CD8-positive, alpha-beta memory T cell (primary cell): ENCODE measurements at regions not wholly inside any gene's neighbourhood (a gene's known extent, or its start where the extent isn't known, plus 50 kb on each side); places are given as distances from the start of the nearest gene placed in this dataset.

Experiments
- CTCF ChIA-PET: fragments of 350-600 bp; sonication (Branson Sonifier 250); formaldehyde crosslinking; loops from one replicate; lab custom pipeline; 2021; ENCODE audit warnings: antibody characterized with exemption; lab: Charles Lee
- POLR2A ChIA-PET: fragments of 350-600 bp; sonication (Branson Sonifier 250); formaldehyde crosslinking; loops from one replicate; lab custom pipeline; 2021; ENCODE audit warnings: antibody characterized with exemption; lab: Charles Lee
- DNase-seq, 5 donors: peaks; one replicate each; pipeline versions ENCODE4 v3.0.0 to v3.0.0-alpha.2; 2020 to 2022; ENCODE audit warnings: mixed read lengths in 1 of 5
- H3K27ac ChIP-seq: one replicate; pipeline ENCODE4 v1.7.0; 2013; ENCODE audit warnings: low read depth, mild to moderate bottlenecking, low read length, moderate library complexity
- H3K27me3 ChIP-seq: 2 replicates; pipeline ENCODE4 v1.7.0; 2013; ENCODE audit warnings: low read length, mild to moderate bottlenecking; ENCODE audit not compliant: insufficient read depth, poor library complexity, severe bottlenecking
- H3K36me3 ChIP-seq: 2 replicates; pipeline ENCODE4 v1.7.0; 2013; ENCODE audit warnings: mild to moderate bottlenecking, low read length, moderate library complexity; ENCODE audit not compliant: insufficient read depth
- H3K4me1 ChIP-seq: 2 replicates; pipeline ENCODE4 v1.7.0; 2013; ENCODE audit warnings: mild to moderate bottlenecking, low read length, moderate library complexity; ENCODE audit not compliant: insufficient read depth
- H3K4me3 ChIP-seq: 2 replicates; pipeline ENCODE4 v1.7.0; 2013; ENCODE audit warnings: mild to moderate bottlenecking, low read length
- H3K9me3 ChIP-seq: 2 replicates; pipeline ENCODE4 v1.7.0; 2013; ENCODE audit warnings: mild to moderate bottlenecking, low read length
- H3K27ac Mint-ChIP-seq, 8 donors: one replicate each; pipeline ENCODE4 v1.8.0; 2020 to 2021; ENCODE audit warnings: mixed read lengths in 8 of 8, mild to moderate bottlenecking in 6 of 8, inconsistent platforms in 3 of 8, moderate library complexity in 3 of 8
- H3K27me3 Mint-ChIP-seq, 2 donors: one replicate each; pipeline ENCODE4 v1.8.0; 2020 to 2021; ENCODE audit warnings: mixed read lengths in 2 of 2, mild to moderate bottlenecking in 1 of 2, moderate library complexity in 1 of 2
- H3K36me3 Mint-ChIP-seq, 3 donors: one replicate each; pipeline ENCODE4 v1.8.0; 2020 to 2021; ENCODE audit warnings: mixed read lengths in 3 of 3, inconsistent platforms in 1 of 3, mild to moderate bottlenecking in 1 of 3
- H3K4me1 Mint-ChIP-seq, 3 donors: one replicate each; pipeline ENCODE4 v1.8.0; 2020 to 2021; ENCODE audit warnings: mixed read lengths in 3 of 3, inconsistent platforms in 1 of 3, mild to moderate bottlenecking in 1 of 3
- H3K4me3 Mint-ChIP-seq, 7 donors: one replicate each; pipeline ENCODE4 v1.8.0; 2020 to 2021; ENCODE audit warnings: mixed read lengths in 7 of 7, mild to moderate bottlenecking in 6 of 7, moderate library complexity in 4 of 7, inconsistent platforms in 2 of 7
- H3K9me3 Mint-ChIP-seq, 5 donors: one replicate each; pipeline ENCODE4 v1.8.0; 2020 to 2022; ENCODE audit warnings: mixed read lengths in 5 of 5, mild to moderate bottlenecking in 3 of 5, moderate library complexity in 2 of 5, inconsistent platforms in 1 of 5

- Histone ChIP-seq H3K4me1 (no peaks in the 10 kb centered on the region), H3K27me3 (no peaks in the 10 kb centered on the region), H3K9me3 (no peaks in the 10 kb centered on the region), H3K36me3 (no peaks in the 10 kb centered on the region), H3K27ac (no peak overlapping the region), H3K4me3 (no peak overlapping the region)
- DNase-seq, result no peak
- ChIA-PET POLR2A (no interaction called here), CTCF (no interaction called here)
- H3K4me1 Mint-ChIP-seq, result no peaks in the 10 kb centered on the region
- H3K27me3 Mint-ChIP-seq, result peaks cover 0 to 2% of the 10 kb centered on the region in 2 donors
- no peak overlapping the region for H3K4me3 Mint-ChIP-seq
- H3K9me3 Mint-ChIP-seq, result peaks cover 0 to 3% (median 0%) of the 10 kb centered on the region in 5 donors
- no peak overlapping the region for H3K27ac Mint-ChIP-seq
- H3K36me3 Mint-ChIP-seq, result no peaks in the 10 kb centered on the region
Observed at GRCh38 chr2:146633159-146633558, 1211.7 kb upstream of the ACVR2A start.

DNA sequence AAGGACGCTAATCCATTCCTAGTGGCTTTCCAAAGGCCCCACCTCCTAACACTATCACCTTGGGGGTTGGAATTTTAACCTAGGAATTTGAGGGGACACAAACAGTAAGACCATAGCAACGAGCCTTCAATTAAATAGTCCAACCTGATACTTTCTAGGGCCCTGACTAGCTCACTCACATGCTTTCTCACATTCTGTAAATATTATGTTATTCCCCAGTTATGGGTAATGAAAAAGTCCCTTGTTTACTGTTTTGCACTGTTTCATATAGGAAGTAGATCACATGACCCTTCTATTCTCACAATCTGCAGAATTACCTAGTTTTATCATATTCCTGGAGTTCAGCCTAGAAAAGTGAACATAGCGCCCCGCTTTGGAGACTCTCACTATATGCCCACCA, 1212.1 kb upstream of the ACVR2A start:
- Mint-ChIP-seq H3K27ac (no peak overlapping the region), H3K4me1 (no peaks in the 10 kb centered on the region), H3K4me3 (no peak overlapping the region), H3K9me3 (peaks cover 0 to 3% (median 0%) of the 10 kb centered on the region in 5 donors), H3K27me3 (peaks cover 0 to 2% of the 10 kb centered on the region in 2 donors), H3K36me3 (no peaks in the 10 kb centered on the region)
- ChIA-PET POLR2A (no interaction called here), CTCF (no interaction called here)
- Histone ChIP-seq H3K4me3 (no peak overlapping the region), H3K4me1 (no peaks in the 10 kb centered on the region), H3K27me3 (no peaks in the 10 kb centered on the region), H3K27ac (no peak overlapping the region), H3K9me3 (no peaks in the 10 kb centered on the region), H3K36me3 (no peaks in the 10 kb centered on the region)
- no peak for DNase-seq

DNA sequence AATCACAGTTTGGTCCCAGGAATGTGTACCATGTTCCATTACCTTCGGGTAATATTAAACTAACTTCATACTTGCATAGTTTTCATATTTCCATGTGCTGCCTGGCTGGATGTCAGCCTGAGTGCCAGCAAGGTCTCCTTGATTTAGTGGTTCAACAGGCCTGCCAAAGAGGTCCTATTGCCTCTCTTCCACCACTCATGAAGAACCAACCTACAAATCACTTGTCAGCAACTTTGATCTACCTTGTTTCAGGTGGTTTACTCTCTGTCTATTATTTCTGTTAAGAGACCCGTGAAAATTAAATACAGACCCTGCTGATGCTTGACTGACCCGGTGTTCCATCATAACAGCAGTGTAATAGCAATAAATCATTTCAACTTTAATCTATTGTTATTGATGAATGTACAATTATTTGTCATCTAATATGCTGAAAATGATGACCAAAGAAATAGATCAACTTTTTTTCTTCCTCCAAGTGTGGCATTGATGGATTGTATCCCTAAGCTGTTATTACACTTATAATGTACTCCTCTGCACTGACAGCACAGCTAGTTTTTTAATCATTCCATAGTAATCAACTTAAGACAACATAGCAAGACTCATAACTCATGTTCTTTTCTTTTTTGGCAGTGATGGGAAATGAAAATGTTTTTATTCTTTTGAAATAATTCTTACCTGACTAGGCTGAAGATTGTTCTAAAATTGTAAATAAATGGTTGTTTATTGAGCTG, 1220.2 kb upstream of the ACVR2A start:
- no peak for DNase-seq
- no peaks in the 10 kb centered on the region for H3K9me3 ChIP-seq
- H3K9me3 Mint-ChIP-seq, result peaks cover 0 to 19% (median 2%) of the 10 kb centered on the region in 5 donors
- H3K27me3 ChIP-seq, result no peaks in the 10 kb centered on the region
- ChIA-PET POLR2A (no interaction called here), CTCF (no interaction called here)
- H3K4me1 Mint-ChIP-seq, result no peaks in the 10 kb centered on the region
- no peaks in the 10 kb centered on the region for H3K27me3 Mint-ChIP-seq
- H3K36me3 ChIP-seq, result no peaks in the 10 kb centered on the region
- no peaks in the 10 kb centered on the region for H3K36me3 Mint-ChIP-seq
- H3K4me1 ChIP-seq, result no peaks in the 10 kb centered on the region
- no peak overlapping the region for H3K27ac Mint-ChIP-seq
- H3K4me3 ChIP-seq, result no peak overlapping the region
- H3K27ac ChIP-seq, result no peak overlapping the region
- H3K4me3 Mint-ChIP-seq, result no peak overlapping the region

DNA sequence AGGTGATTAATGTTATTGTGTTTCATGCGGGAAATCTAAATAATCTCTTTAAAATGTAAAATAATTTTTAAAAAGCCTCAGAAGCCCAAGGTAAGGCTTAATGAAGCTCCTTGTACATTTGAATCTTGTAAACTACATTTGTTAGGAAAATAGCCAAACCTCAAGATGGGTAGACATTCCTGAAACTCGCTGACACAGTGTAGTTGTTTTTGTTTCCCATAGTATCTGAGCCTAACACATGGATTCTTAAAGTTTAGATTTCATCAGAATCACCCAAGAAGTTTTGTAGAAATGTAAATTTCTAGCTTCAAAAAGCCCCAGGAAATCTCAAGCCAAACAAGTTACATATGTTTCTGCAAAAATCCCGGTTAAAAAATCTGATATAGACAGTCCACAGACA, 1221.1 kb upstream of the ACVR2A start:
- DNase-seq, result no peak
- Histone ChIP-seq H3K36me3 (no peaks in the 10 kb centered on the region), H3K27me3 (no peaks in the 10 kb centered on the region), H3K9me3 (no peaks in the 10 kb centered on the region), H3K4me3 (no peak overlapping the region), H3K4me1 (no peaks in the 10 kb centered on the region), H3K27ac (no peak overlapping the region)
- ChIA-PET CTCF (no interaction called here), POLR2A (no interaction called here)
- H3K9me3 Mint-ChIP-seq, result peaks cover 0 to 19% (median 6%) of the 10 kb centered on the region in 5 donors
- no peak overlapping the region for H3K27ac Mint-ChIP-seq
- H3K4me3 Mint-ChIP-seq, result no peak overlapping the region
- H3K36me3 Mint-ChIP-seq, result no peaks in the 10 kb centered on the region
- H3K4me1 Mint-ChIP-seq, result no peaks in the 10 kb centered on the region
- H3K27me3 Mint-ChIP-seq, result no peaks in the 10 kb centered on the region

DNA sequence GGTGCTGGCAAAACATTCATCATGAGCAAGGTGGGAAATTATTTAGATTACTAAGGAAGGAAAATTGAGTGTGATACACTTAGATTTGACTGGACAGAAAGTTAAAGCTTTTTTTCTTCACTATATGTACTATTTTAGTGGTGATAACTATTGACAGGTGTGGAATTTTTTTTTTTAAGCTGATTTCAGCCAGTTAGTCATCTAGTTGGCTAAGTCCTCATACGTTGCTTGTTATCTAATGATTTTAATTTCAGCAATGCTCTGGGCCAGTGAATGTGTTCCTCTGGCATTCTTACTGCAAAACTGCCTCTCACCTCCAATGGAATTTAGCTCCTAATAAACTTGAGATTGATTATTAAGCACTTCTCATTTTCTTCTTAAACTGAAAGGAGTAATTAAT, 1223.2 kb upstream of the ACVR2A start:
- no peaks in the 10 kb centered on the region for H3K27me3 ChIP-seq
- no peak overlapping the region for H3K4me3 ChIP-seq
- H3K4me3 Mint-ChIP-seq, result no peak overlapping the region
- H3K4me1 ChIP-seq, result no peaks in the 10 kb centered on the region
- no peaks in the 10 kb centered on the region for H3K36me3 Mint-ChIP-seq
- H3K36me3 ChIP-seq, result no peaks in the 10 kb centered on the region
- peaks cover 5 to 19% (median 12%) of the 10 kb centered on the region in 5 donors for H3K9me3 Mint-ChIP-seq
- H3K27ac Mint-ChIP-seq, result no peak overlapping the region
- ChIA-PET CTCF (no interaction called here), POLR2A (no interaction called here)
- H3K27me3 Mint-ChIP-seq, result no peaks in the 10 kb centered on the region
- no peaks in the 10 kb centered on the region for H3K9me3 ChIP-seq
- DNase-seq, result no peak
- no peak overlapping the region for H3K27ac ChIP-seq
- no peaks in the 10 kb centered on the region for H3K4me1 Mint-ChIP-seq

- POLR2A ChIA-PET, result no interaction called here
- no peak overlapping the region for H3K27ac Mint-ChIP-seq
- H3K9me3 Mint-ChIP-seq, result peaks cover 9 to 18% (median 15%) of the 10 kb centered on the region in 5 donors
Observed at GRCh38 chr2:146615778-146616177, 1229.1 kb upstream of the ACVR2A start.

DNA sequence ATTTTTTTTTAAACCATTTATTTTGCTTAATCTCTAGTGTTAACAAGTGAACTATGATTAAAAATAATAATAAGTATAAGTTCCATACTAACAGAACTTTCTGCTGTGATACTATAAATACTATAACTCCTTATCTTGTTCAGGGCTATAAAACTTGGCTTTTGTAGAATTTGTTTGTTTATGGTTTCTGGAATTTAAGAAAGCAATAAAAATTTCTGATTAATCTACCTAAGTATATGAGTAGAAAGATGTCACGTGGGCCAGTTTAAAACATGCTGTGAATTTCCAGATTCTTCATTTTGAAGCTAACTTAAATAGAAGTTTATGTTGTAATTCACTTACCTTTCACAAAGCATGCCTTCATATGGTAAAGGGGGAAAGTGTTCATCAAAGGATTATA, 1236.3 kb upstream of the ACVR2A start:
- Mint-ChIP-seq H3K9me3 (peaks cover 0 to 9% (median 3%) of the 10 kb centered on the region in 5 donors), H3K36me3 (no peaks in the 10 kb centered on the region), H3K4me3 (no peak overlapping the region), H3K27me3 (no peaks in the 10 kb centered on the region), H3K27ac (no peak overlapping the region), H3K4me1 (no peaks in the 10 kb centered on the region)
- POLR2A ChIA-PET, result no interaction called here
- Histone ChIP-seq H3K4me3 (no peak overlapping the region), H3K4me1 (no peaks in the 10 kb centered on the region), H3K36me3 (no peaks in the 10 kb centered on the region), H3K27me3 (no peaks in the 10 kb centered on the region), H3K9me3 (no peaks in the 10 kb centered on the region), H3K27ac (no peak overlapping the region)
- DNase-seq, result no peak
- CTCF ChIA-PET, result no interaction called here

More at GRCh38 chr2:146615778-146616177, 1229.1 kb upstream of the ACVR2A start:
- Histone ChIP-seq H3K27me3 (no peaks in the 10 kb centered on the region), H3K4me1 (no peaks in the 10 kb centered on the region), H3K9me3 (no peaks in the 10 kb centered on the region), H3K4me3 (no peak overlapping the region), H3K36me3 (no peaks in the 10 kb centered on the region), H3K27ac (no peak overlapping the region)
- Mint-ChIP-seq H3K36me3 (no peaks in the 10 kb centered on the region), H3K27me3 (no peaks in the 10 kb centered on the region), H3K4me3 (no peak overlapping the region), H3K4me1 (no peaks in the 10 kb centered on the region)
- CTCF ChIA-PET, result no interaction called here
- DNase-seq, result no peak

- H3K27me3 ChIP-seq, result no peaks in the 10 kb centered on the region
- DNase-seq, result no peak
- no peaks in the 10 kb centered on the region for H3K36me3 ChIP-seq
- no peak overlapping the region for H3K27ac Mint-ChIP-seq
- H3K9me3 Mint-ChIP-seq, result peaks cover 0 to 9% (median 3%) of the 10 kb centered on the region in 5 donors
- CTCF ChIA-PET, result no interaction called here
- POLR2A ChIA-PET, result no interaction called here
- no peak overlapping the region for H3K27ac ChIP-seq
- H3K27me3 Mint-ChIP-seq, result peaks cover 0 to 2% of the 10 kb centered on the region in 2 donors
- H3K4me1 Mint-ChIP-seq, result no peaks in the 10 kb centered on the region
- H3K36me3 Mint-ChIP-seq, result no peaks in the 10 kb centered on the region
- no peak overlapping the region for H3K4me3 Mint-ChIP-seq
- H3K4me1 ChIP-seq, result no peaks in the 10 kb centered on the region
- H3K9me3 ChIP-seq, result no peaks in the 10 kb centered on the region
- H3K4me3 ChIP-seq, result no peak overlapping the region
Observed at GRCh38 chr2:146604521-146604920, 1240.3 kb upstream of the ACVR2A start.
